Smooth muscle cell (in vitro differentiated cells): ENCODE measurements at regions not wholly inside any gene's neighbourhood (a gene's known extent, or its start where the extent isn't known, plus 50 kb on each side); places are given as distances from the start of the nearest gene placed in this dataset.

ENCODE experiments used
- DNase-seq: peaks from one replicate; lab custom pipeline; 2025; ENCODE audit not compliant: unreplicated experiment; lab: John Stamatoyannopoulos, UW
- H2AFZ ChIP-seq: fragments of 200-600 bp; sonication (generic); 2 replicates; pipeline ENCODE4 v1.6.0; 2016; ENCODE audit warnings: antibody characterized with exemption, low read depth, mild to moderate bottlenecking
- H3F3A ChIP-seq: fragments of 200-600 bp; sonication (generic); 2 replicates; pipeline ENCODE4 v1.6.0; 2017; ENCODE audit warnings: antibody characterized with exemption, low read depth
- H3K27ac ChIP-seq: fragments of 200-600 bp; sonication (generic); 2 replicates; pipeline ENCODE4 v1.5.1; 2016; ENCODE audit warnings: low read depth, mild to moderate bottlenecking
- H3K27me3 ChIP-seq: fragments of 200-600 bp; sonication (generic); 2 replicates; pipeline ENCODE4 v1.6.1; 2016; ENCODE audit warnings: low read depth, mild to moderate bottlenecking
- H3K36me3 ChIP-seq: fragments of 200-600 bp; sonication (generic); 2 replicates; pipeline ENCODE4 v1.5.1; 2016; ENCODE audit warnings: low read depth
- H3K4me1 ChIP-seq: fragments of 200-600 bp; sonication (generic); 2 replicates; pipeline ENCODE4 v1.5.1; 2016; ENCODE audit warnings: low read depth
- H3K4me2 ChIP-seq: fragments of 200-600 bp; sonication (generic); 2 replicates; pipeline ENCODE4 v1.6.0; 2016; ENCODE audit warnings: mild to moderate bottlenecking
- H3K4me3 ChIP-seq: fragments of 200-600 bp; sonication (generic); 2 replicates; pipeline ENCODE4 v1.5.1; 2016; ENCODE audit warnings: mild to moderate bottlenecking
- H3K79me2 ChIP-seq: fragments of 200-600 bp; sonication (generic); 2 replicates; pipeline ENCODE4 v1.6.0; 2016; ENCODE audit warnings: low read depth, mild to moderate bottlenecking
- H3K9ac ChIP-seq: fragments of 200-600 bp; sonication (generic); 2 replicates; pipeline ENCODE4 v1.6.0; 2016; ENCODE audit warnings: low read depth
- H3K9me3 ChIP-seq: fragments of 200-600 bp; sonication (generic); replicated peaks from 2 replicates; pipeline ENCODE4 v1.5.1; 2016; ENCODE audit warnings: low read depth
- H4K20me1 ChIP-seq: fragments of 200-600 bp; sonication (generic); 2 replicates; pipeline ENCODE4 v1.6.0; 2016; ENCODE audit warnings: low read depth
- WGBS: methylation state at CpG from one replicate; pipeline ENCODE4 v1.1.7; 2016; ENCODE audit warnings: low lambda C conversion rate; 5-methylcytosine and 5-hydroxymethylcytosine counted together
- TF ChIP-seq, protein P1 (sequence below): fragments of 200-600 bp; sonication (generic); IDR thresholded peaks from 2 replicates; pipeline ENCODE4 v1.5.1; 2017; ENCODE audit warnings: borderline replicate concordance, mild to moderate bottlenecking, antibody characterized with exemption; ENCODE audit not compliant: insufficient read depth, poor library complexity, severe bottlenecking

DNA sequence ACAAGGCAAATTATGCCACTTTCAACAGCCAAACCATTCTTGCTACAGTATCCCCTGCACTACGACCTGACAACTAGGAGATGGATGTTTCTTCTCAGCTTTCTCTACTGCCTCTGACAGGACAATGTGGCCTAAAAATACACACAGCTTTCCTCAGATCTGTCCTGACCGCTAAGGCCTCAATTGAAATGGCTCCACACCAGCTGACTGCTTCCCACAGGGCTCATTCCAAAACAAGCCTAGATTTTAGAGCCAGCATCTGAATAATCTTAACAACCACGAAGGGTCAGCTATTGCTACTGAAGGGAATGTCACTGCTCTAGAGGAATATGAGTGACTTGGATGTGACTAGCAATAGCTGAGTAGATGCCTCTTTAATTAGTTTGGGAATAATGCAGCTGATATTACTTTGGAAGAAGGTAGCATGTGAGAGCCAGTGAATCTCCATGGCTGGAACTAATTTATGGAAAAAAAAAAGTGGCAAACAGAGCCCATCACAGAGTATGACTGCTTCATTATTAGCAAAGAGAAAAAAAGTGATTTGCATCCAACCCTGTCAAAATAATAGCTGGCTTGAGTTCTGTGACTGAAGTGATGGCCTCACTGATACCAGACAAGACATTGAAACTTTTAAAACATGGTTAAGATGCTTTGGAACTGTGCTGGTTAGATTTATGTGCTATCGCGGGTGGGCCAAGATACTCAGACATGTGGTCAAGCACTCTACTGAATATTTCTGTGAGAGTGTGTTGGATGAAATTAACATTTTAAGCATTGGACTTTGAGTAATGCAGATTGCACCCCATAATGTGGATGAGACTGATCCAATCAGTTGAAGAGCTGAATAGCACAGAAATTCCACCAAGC, 450.2 kb downstream of the NR2F1-AS1 start:
- no peak for DNase-seq
- Histone ChIP-seq H3K79me2 (no peaks in the 10 kb centered on the region), H3K36me3 (no peaks in the 10 kb centered on the region), H3K4me1 (no peaks in the 10 kb centered on the region), H3F3A (no peaks in the 10 kb centered on the region), H4K20me1 (no peaks in the 10 kb centered on the region), H3K9me3 (no peaks in the 10 kb centered on the region), H3K27ac (no peak overlapping the region), H2AFZ (no peak overlapping the region), H3K27me3 (no peaks in the 10 kb centered on the region), H3K4me2 (no peak overlapping the region), H3K4me3 (no peak overlapping the region), H3K9ac (no peak overlapping the region)
- TF ChIP-seq, protein P1, sequence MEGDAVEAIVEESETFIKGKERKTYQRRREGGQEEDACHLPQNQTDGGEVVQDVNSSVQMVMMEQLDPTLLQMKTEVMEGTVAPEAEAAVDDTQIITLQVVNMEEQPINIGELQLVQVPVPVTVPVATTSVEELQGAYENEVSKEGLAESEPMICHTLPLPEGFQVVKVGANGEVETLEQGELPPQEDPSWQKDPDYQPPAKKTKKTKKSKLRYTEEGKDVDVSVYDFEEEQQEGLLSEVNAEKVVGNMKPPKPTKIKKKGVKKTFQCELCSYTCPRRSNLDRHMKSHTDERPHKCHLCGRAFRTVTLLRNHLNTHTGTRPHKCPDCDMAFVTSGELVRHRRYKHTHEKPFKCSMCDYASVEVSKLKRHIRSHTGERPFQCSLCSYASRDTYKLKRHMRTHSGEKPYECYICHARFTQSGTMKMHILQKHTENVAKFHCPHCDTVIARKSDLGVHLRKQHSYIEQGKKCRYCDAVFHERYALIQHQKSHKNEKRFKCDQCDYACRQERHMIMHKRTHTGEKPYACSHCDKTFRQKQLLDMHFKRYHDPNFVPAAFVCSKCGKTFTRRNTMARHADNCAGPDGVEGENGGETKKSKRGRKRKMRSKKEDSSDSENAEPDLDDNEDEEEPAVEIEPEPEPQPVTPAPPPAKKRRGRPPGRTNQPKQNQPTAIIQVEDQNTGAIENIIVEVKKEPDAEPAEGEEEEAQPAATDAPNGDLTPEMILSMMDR: no peak
- WGBS: 65% methylated on average over 5 of the region's 5 CpGs

DNA sequence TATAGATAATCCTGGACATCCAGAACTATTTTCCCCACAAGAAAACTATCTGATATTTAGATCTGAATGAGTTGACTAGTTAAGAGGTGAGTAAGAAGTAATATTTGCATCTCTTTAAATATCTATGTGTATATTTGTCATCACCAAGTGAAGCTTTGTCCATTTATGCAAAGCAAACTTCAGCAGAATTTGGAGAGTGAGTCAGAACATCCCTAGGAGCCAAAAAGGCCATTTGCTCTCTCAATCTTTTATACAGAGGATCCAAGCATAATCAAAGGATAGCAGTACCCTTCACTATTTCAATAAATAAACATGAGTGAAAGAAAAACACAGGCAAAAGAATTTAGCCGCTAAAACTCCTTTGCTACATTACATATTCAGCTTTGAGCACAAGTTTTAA, 454.4 kb downstream of the NR2F1-AS1 start:
- Histone ChIP-seq H2AFZ (no peak overlapping the region), H3K4me1 (no peaks in the 10 kb centered on the region), H3K27me3 (no peaks in the 10 kb centered on the region), H3K27ac (no peak overlapping the region), H3K79me2 (no peaks in the 10 kb centered on the region), H3K4me2 (no peak overlapping the region), H3K36me3 (no peaks in the 10 kb centered on the region), H4K20me1 (no peaks in the 10 kb centered on the region), H3K9ac (no peak overlapping the region), H3K9me3 (no peaks in the 10 kb centered on the region), H3F3A (no peaks in the 10 kb centered on the region), H3K4me3 (no peak overlapping the region)
- TF ChIP-seq, protein P1: no peak
- 97% methylated on average over 1 of the region's 1 CpG for WGBS
- DNase-seq: no peak

DNA sequence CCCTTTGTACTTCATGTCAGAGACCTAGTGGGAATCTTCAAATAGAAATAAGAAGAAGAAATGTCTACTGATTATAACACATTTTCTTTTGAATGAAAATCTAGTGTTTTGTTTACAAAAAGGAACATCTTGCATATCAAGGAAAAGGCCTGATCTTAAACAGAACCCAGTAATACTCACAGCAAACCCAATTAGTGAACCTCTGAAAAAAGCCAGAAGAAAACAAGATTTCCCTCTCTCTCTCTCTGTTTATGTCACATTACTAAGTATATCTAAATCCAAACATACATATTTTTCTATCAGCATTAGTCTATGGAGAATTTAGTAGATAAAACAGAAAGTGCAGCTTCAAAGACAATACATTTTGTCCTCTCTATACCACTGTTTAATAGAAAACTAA, 457.9 kb downstream of the NR2F1-AS1 start:
- peaks cover 9% of the 10 kb centered on the region for H3K4me1 ChIP-seq
- H4K20me1 ChIP-seq: no peaks in the 10 kb centered on the region
- H3K4me2 ChIP-seq: no peak overlapping the region
- no peaks in the 10 kb centered on the region for H3K79me2 ChIP-seq
- TF ChIP-seq, protein P1: no peak
- H3F3A ChIP-seq: no peaks in the 10 kb centered on the region
- H3K27ac ChIP-seq: no peak overlapping the region
- no peak overlapping the region for H3K4me3 ChIP-seq
- H3K9ac ChIP-seq: no peak overlapping the region
- no peak for DNase-seq
- no peak overlapping the region for H2AFZ ChIP-seq
- H3K9me3 ChIP-seq: no peaks in the 10 kb centered on the region
- no peaks in the 10 kb centered on the region for H3K36me3 ChIP-seq
- no peaks in the 10 kb centered on the region for H3K27me3 ChIP-seq

DNA sequence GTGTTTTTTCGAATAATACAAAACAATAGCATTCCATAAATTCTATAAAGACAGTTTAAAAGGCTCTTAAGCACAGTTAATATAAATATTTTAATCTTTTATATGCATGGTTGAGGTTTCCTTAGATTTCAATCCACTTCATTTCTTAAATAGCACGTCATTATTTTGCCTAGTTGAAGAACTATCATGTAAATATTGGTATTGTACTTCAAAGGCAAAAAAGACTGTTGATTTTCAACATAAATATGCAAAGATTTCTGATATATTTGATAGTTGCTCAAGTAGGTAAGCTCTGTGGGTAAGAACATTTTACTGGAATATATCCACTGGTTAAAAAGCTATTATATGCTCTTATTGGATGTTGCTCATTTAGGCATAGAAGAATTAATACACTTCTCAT, 458.6 kb downstream of the NR2F1-AS1 start:
- Histone ChIP-seq H3K4me3 (no peak overlapping the region), H4K20me1 (no peaks in the 10 kb centered on the region), H3K27me3 (no peaks in the 10 kb centered on the region), H3K27ac (no peak overlapping the region), H3K4me1 (peaks cover 9% of the 10 kb centered on the region), H3K36me3 (no peaks in the 10 kb centered on the region), H3F3A (no peaks in the 10 kb centered on the region), H3K79me2 (no peaks in the 10 kb centered on the region), H3K9ac (no peak overlapping the region), H3K9me3 (no peaks in the 10 kb centered on the region), H2AFZ (no peak overlapping the region), H3K4me2 (no peak overlapping the region)
- WGBS: 84% methylated on average over 2 of the region's 2 CpGs
- TF ChIP-seq, protein P1: no peak
- DNase-seq: no peak
